Suprapubic skin (tissue), 4 donors: ENCODE measurements at regions not wholly inside any gene's neighbourhood (a gene's known extent, or its start where the extent isn't known, plus 50 kb on each side); places are given as distances from the start of the nearest gene placed in this dataset.

Source experiments
- CTCF ChIP-seq, 2 donors: fragments of 200-600 bp in 1 of 2; fragments of 450-650 bp in 1 of 2; sonication (generic) in 1 of 2; IDR thresholded peaks; one replicate each; pipeline ENCODE4 v1.5.1; 2016 to 2019; ENCODE audit warnings: antibody characterized with exemption in 2 of 2, mild to moderate bottlenecking in 1 of 2, moderate library complexity in 1 of 2
- EP300 ChIP-seq: sonication (generic); formaldehyde crosslinking; IDR thresholded peaks from one replicate; pipeline ENCODE4 v1.6.1; 2017; ENCODE audit warnings: antibody characterized with exemption
- POLR2A ChIP-seq, 2 donors: fragments of 450-650 bp; IDR thresholded peaks; one replicate each; pipeline ENCODE4 v1.6.1; 2017; ENCODE audit warnings: antibody characterized with exemption in 2 of 2, mild to moderate bottlenecking in 2 of 2, moderate library complexity in 2 of 2
- POLR2AphosphoS5 ChIP-seq, 3 donors: sonication (generic); formaldehyde crosslinking; IDR thresholded peaks; one replicate each; pipeline ENCODE4 v1.6.1; 2017; ENCODE audit warnings: antibody characterized with exemption in 3 of 3

DNA sequence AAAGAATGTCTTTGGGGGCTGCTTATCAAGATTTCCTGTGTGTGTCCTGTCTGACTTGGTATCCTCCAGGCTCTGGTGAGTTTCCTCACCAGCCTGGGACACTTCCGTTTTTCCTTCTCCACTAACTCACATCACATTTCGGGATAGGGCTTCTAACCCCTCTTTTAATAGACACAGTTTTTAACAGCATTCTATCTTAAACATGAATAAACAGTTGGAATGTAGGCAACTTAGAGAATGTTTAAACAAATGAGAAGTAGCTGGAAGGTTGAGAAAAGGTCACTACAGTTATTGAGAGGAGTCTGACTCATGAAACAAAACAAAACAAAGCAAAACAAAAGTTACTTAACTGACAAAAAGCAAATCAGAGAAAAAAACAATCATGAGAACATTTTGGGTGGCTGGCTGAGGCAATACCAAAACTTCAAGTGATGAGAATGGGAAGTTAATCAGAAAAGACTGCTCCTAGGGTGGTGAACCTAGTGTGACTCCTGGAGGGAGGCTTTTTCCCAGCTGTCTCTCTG, 64.7 kb upstream of the CTSC start:
- TF ChIP-seq CTCF (IDR thresholded peaks at IDR 0.05) (no peak), POLR2A (IDR thresholded peaks at IDR 0.05) (no peak), EP300 (no peak), POLR2AphosphoS5 (IDR thresholded peaks at IDR 0.05) (no peak)
